LNCAP (cell line): ENCODE measurements at regions not wholly inside any gene's neighbourhood (a gene's known extent, or its start where the extent isn't known, plus 50 kb on each side); places are given as distances from the start of the nearest gene placed in this dataset.

Source experiments
- TF ChIP-seq, protein P1 (sequence below): fragments of 450-650 bp; IDR thresholded peaks from 2 replicates; pipeline ENCODE4 v1.5.1; 2017; ENCODE audit warnings: mild to moderate bottlenecking

DNA sequence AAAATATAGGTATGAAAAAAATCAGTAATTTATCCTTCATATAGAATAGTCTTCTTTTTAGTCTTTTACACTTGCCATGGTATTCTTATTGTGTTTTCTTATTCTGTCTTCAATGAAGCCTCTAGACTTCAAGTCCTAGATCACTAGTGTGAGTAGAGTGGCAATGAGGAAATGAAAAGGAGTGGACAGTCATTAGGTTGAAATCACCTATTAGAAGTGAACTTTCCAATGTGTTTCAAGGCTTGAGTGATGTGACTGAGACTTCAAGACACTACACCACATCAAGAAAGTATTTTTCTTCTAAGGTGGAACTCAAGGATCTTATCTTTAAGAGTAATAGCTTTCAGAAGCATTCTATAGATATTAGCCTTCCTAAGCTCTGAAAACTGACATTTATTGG is 357.8 kb upstream of the MBL2 start:
- TF ChIP-seq, protein P1, sequence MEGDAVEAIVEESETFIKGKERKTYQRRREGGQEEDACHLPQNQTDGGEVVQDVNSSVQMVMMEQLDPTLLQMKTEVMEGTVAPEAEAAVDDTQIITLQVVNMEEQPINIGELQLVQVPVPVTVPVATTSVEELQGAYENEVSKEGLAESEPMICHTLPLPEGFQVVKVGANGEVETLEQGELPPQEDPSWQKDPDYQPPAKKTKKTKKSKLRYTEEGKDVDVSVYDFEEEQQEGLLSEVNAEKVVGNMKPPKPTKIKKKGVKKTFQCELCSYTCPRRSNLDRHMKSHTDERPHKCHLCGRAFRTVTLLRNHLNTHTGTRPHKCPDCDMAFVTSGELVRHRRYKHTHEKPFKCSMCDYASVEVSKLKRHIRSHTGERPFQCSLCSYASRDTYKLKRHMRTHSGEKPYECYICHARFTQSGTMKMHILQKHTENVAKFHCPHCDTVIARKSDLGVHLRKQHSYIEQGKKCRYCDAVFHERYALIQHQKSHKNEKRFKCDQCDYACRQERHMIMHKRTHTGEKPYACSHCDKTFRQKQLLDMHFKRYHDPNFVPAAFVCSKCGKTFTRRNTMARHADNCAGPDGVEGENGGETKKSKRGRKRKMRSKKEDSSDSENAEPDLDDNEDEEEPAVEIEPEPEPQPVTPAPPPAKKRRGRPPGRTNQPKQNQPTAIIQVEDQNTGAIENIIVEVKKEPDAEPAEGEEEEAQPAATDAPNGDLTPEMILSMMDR = no peak

DNA sequence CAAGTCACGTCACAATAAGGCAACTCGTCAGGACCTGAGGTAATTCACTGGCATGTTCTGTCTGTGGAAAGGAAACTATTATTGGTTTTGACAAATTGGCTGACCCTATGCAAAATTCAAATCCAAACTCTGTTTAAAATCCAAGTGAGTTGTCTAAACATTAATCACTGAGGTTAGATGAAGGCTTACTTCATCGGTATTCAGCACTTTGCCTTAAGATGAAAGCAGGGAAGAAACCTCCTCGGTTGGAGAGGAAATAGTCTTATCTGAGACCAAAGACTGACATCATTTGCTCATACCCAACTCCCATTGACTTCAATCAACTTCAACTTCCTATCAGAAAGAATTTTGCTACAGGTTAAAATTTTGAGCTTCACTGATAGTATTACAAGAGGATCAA is 355.1 kb upstream of the MBL2 start:
- TF ChIP-seq, protein P1 = no peak

DNA sequence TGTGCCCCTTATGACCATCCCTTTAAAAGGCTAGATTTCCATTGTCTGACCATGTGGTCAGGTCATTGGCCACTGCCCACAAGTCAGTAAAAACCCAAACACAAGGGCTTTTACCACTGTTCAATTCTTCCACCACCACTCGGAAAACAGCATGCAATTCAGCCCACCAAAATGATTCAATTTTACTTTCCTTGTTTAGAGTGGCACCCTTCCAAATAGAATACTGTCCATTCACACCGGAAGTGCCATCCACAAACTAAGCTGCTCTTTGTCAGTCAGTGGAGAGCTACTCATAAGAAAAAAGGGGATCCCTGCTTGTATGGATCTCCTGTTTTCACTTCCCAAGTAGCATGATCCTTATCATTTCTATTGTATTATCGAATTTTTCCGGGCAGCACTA is 350.7 kb upstream of the MBL2 start:
- TF ChIP-seq, protein P1 = no peak

DNA sequence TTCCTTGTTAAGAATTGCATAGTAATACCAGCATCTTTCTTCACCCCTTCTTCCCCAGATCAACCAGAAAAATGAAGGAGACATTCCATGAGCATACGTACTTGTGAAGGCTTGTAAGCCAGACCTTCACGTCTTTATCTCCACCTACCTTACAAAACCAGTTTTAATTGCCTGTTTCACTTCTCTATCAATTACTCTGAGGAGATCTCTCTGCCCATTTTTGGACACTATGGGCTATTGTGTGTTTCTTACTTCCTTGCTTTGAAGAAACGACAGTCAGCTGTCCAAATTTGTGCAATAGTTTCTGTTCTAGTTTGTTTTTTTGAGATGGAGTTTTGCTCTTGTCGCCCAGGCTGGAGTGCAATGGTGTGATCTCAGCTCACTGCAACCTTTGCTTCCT is 349.7 kb upstream of the MBL2 start:
- TF ChIP-seq, protein P1 = no peak

DNA sequence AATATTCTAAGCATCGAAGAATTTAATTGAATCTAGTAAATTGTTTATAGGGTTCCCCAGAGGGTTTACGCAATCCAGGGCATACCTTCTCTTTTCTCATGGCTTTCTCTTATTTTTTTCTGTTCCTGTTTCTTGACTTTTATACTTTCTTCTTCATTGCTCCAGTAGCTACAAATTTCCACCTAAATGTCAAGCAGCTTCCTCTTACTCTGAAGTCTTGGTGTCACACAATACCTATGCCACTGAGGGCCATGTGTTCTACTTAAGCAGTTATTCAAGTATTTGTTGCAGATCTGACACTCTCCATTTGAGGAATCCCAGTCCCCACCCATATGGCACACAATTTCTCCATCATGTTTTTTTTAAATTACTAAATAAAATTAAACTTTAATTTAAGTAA is 343.1 kb upstream of the MBL2 start:
- TF ChIP-seq, protein P1 = no peak

DNA sequence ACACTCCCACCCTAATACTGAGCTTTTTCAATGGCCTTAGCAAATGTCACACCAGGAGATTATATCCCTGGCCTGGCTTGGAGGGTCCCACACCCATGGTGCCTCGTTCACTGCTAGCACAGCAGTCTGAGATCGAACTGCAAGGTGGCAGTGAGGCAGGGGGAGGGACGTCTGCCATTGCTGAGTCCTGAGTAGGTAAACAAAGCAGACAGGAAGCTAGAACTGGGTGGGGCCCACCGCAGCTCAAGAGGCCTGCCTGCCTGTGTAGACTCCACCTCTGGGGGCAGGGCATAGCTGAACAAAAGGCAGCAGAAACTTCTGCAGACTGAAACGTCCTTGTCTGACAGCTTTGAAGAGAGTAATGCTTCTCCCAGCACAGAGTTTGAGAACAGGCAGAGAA is 338.9 kb upstream of the MBL2 start:
- TF ChIP-seq, protein P1 = no peak

DNA sequence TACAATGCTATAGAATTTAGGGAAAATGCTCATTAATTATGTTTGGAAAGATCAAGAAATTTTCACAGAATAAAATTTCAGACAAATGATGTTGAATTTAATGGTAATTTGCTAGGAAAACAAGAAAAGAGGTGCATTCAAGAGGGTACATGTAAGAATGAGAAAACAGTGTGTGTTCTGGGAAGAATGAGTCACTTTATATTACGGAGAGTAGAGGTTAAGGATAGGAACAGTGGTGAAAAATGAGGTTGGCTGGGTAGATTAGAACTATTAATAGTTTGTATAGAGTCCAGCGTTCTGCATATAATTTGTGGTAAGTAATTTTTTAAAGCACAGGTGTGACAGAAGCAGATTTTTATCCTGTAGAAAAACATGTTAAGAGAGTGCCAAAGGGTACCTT is 336.7 kb upstream of the MBL2 start:
- TF ChIP-seq, protein P1 = no peak

DNA sequence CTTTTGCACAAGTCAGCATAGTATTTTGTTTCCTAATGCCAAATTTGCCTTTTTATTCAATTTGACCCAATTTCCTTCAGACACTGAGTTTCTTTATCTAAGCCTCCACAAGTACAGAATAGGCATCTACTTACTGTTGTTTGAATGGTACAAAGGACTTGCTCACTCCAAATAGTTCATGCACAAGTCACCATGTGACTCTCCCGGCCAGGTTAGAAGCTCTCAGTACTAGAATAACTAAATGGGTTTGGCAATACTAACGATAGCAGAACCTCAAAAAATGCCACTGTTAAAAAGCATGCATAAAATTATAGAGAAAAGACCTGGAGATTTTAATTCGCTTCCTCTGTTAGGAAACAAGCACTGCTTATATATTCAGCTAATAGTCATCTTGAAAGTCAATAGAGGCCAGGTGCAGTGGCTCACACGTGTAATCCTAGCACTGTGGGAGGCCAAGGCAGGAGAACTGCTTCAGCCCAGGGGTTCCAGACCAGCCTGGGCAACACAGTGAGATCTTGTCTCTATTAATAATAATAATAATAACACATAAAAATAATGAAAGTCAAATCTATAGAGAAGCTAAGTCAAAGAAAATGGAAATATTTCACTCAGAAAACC is 335.8 kb upstream of the MBL2 start:
- TF ChIP-seq, protein P1 = no peak
